ENCODE measurements at regions not wholly inside any gene's neighbourhood (a gene's known extent, or its start where the extent isn't known, plus 50 kb on each side); places are given as distances from the start of the nearest gene placed in this dataset.

DNA sequence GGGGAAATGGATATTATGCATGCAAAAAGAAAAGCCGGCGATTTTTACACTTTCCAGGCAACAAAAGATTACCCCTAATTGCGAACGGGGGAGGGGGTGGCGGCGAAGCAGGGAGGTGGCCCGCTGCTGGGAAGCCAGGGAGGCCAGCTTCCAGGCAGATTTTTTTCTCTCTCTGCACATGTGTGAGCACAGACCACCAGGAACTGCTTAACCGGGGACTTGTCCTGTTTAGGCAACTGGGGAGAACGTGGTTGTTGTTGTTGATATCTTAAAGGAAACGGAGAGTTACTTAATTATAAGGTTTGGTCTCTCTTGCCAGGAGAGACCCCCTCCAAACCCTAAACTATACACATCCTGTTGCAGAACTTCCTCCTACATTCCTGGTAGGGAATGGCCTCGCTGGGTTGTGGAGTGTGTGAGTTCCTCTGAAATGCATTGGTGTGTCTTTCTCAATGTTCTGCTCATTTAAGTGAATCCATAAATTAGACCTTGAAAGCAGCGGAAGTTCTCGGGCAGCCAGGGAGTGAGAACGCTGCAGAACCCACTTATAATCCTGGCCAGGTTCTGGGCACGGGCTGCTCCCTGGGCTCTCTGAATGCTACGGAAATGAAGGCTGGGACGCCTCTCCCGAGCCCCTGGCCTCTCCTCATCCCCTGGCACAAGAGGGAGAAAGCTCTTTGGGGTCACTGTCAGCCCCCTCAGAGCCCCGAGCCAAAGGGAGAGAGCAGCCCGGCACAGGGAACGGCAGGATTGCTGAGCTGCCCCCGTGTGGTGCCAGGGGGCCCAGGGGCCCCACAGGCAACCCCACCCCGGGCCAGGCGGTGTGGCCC lies 250.0 kb downstream of the FOXD2 start:
- TF ChIP-seq POLR2A (IDR thresholded peaks at IDR 0.05): no peak
- no peak for TF ChIP-seq CTCF (IDR thresholded peaks at IDR 0.05)

Measured in uterus (tissue), 2 donors.